Stimulated activated naive CD4-positive, alpha-beta T cell (primary cell): ENCODE measurements at regions not wholly inside any gene's neighbourhood (a gene's known extent, or its start where the extent isn't known, plus 50 kb on each side); places are given as distances from the start of the nearest gene placed in this dataset.
"Not testable (repeated sequence)": the region's sequence is repeated elsewhere in the genome, so short reads cannot be mapped to it uniquely, and the experiment has no call there.

Experiments used
- DNase-seq, 6 experiments: peaks; one replicate each; lab custom pipeline; 2025; lab: John Stamatoyannopoulos, UW

GRCh38 chr10:83517456-83517855 is 621.9 kb upstream of the GHITM start:
- no peak for DNase-seq

DNA sequence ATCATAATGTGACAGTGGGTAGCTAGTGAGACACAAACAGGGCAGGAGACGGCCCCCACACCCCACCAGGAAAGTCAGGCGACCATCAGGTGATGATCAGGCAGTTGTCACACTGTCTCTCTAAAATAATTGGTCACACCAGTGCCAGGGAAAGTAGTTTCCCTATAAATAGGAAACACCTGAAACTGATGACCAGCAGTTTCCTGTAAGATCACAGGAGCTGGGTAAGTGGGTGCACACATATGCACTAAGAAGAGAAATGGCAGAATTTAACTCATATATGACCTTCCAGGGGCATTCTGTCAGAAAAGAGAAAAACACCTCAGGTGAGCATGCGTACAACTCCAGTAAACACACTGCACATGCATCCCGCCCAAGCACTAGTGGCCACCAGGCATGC is 620.5 kb upstream of the GHITM start:
- no peak for DNase-seq

DNA sequence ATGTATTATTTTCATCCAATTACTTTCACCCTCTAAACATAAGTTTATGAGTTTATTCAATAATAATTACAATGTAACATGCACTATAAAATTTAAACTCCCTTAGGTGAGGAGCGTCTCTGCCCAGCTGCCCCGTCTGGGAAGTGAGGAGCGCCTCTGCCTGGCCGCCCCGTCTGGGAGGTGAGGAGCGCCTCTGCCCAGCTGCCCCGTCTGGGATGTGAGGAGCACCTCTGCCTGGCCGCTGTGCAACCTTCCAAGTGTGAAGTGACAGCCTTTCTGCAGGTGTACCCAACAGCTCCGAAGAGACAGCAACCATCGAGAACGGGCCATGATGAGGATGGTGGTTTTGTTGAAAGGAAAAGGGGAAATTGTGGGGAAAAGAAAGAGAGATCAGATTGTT is 618.9 kb upstream of the GHITM start:
- DNase-seq = not testable (repeated sequence)

DNA sequence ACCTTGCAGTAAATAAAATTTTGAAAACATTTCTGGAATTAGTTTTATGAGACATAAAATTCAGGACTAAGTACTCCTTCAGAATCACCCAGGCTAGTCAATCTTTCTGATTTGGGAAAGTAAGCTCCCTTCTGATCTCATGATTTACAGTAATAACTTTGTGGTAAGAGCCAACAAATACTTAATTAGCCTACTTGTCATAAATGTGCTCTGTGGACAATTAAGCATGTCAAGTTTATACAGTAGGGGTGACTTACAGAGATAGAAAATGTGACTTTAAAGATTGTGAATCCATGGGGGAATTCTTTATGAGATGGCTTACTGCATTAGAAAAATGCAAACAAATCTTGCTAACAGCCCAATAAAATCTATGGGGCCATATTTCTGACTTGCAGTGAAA is 616.9 kb upstream of the GHITM start:
- no peak for DNase-seq

DNA sequence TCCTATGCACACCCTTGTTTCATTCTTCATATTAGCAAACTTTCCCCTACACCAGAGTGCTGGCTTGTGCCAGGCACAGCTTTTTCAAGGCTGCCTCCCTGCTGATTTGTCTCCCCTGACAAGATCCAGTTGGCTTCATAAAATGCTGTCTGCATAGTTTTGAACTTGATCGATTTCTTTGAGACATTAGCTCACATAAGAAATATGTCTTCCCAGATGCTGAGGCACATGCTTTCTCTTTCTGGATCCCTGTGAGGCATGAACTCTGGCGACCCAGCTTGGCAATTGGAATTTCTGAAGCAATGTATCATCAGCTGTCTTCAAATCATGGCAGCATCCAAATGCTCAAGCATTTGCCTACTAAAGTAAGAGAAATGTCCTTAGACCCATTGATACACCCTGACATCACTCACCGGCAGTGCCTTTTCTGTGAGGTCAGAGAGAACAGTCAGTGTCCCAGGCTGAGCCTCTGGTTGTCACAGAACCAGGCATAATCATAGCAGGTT is 616.4 kb upstream of the GHITM start:
- DNase-seq = no peak

DNA sequence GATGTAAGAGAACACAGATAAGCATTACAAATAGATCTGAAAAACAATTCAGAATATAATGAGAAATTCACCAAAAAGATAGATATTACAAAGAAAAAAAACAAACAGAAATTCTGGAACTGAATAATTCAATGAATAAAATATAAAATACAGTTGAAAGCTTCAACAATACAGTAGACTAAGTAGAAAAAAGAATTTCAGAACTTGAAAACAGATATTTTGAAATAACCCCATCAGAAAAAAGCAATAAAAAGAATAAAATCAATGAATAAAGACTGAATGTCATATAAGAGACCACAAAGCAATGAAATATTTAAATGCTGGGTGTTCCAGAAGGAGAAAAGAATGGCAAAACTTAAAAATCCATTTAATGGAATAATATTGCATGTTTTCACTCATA is 611.4 kb upstream of the GHITM start:
- DNase-seq = no peak

DNA sequence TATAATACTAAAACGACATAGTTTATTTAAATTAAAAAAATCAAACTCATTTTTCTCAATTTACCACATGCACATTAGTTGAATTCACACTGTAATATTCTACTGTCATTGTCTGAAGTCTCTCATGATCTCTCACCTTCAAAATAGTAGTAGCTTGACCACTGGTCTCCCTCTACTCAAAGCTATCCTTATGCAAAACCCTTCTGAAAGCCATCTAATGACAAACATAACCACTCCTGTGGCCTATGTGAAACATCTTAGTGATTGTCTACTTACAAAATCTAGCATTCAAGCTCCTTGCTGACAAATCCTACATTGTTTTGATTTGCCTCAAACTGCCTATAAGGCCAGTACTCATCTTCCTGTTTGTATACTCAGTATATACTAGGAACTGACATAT is 606.0 kb upstream of the GHITM start:
- DNase-seq = no peak

DNA sequence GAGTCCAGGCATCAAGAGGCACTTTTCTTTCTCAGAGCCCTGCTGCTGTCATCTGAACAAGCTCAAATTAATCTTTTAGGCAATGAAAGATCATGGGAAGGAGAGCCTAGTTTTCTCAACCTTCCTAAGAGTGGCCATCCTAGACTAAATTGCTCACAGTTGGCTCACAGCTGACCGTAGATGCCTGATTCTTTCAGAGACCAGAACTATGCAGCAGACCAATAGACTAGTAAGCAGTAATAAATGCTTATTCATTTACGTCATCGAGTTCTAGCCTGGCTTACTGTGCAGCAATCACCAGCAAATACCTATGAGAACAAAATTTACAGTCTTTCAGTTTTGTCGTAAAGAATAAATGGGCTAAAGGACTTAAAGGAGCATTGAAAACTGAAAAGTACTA is 602.9 kb upstream of the GHITM start:
- no peak for DNase-seq

- no peak for DNase-seq
Measured at GRCh38 chr10:83538047-83538446, 601.3 kb upstream of the GHITM start.

DNA sequence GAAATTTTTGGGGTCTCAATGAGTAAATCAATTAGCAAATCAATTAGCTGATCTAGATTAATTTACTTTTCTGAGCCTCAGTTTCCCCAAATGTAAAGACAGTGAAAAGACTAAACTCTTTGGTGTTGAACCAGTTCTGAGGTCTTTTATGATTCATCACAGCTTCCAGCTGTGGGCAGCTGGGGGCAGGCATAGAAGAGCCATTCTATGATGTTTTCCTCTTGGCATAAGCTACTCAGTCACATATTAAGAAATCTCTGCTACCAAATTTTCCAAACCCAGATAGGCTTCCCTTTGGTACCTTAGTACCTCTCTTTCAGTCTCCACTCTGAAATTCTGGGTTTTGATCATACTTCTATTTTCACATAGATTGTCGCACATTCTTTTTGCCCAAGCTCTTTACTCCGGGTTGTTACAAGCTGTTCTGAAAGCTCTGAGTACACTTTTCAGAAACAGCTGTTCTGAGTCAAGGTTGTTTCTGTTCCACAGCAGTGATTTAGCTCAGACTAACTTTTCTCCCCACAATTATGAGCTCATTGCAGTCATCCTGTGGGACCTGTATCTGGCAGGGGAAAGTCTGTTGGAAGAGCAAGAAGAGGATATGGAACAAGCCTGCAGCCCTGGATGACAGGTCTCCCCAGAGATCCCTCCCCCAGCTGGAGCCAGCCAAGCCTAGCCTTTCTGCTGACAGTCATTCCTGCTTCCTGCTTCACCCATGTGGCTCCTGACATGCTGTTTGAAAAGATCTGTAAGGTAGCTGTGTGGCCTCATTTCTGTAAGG is 599.6 kb upstream of the GHITM start:
- no peak for DNase-seq

GRCh38 chr10:83541046-83541445 is 598.3 kb upstream of the GHITM start:
- DNase-seq = no peak

- DNase-seq = no peak
Measured at GRCh38 chr10:83542774-83543411, 596.4 kb upstream of the GHITM start.

DNA sequence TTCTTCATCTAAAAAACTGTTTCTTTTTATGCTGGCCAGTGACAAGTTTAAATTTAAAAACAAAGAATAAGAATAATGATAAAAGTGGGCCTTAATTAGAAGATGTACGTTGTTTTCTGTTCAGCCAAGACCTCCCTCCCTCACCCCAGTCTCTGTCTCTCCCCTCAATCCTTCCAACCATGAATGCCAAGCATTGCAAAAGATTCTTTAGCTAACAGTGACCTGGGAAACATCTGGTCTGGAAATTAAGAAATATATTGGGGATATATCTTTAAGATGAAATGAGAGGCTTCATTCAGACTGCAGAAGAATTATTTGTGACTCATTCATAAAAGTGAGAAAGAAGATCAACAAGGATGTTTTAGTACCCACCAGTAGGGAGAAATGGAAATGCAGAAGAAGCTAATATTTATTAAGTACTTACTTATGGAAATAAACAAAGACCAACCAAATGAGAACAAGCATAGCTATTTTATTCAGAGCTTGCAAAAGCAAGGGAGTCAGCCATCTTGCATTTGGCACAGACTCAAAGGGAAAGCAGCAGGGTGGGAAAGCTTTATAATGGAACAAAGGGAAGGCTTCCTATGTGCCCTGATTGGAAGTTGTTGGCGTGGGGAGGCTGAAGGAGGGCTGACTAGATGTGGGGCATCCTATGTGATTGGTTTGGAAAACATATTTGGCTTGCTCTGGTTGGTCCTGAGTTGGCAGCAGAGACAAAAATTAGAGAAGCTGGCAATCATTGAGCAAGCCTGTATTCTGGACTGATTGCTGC is 595.4 kb upstream of the GHITM start:
- DNase-seq = no peak

GRCh38 chr10:83545901-83546391 is 593.4 kb upstream of the GHITM start:
- no peak for DNase-seq

DNA sequence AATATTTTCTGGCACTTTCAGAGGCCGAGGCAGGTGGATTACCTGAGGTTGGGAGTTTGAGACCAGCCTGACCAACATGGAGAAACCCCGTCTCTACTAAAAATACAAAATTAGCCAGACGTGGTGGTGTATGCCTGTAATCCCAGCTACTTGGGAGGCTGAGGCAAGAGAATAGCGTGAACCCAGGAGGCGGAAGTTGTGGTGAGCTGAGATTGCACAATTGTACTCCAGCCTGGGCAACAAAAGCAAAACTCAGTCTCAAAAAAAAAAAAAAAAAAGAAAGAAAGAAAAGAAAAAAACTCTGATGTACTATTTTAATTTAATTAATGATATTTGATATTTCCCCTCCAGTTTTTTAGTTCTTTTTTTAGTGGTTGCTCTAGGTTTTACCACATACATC is 588.1 kb upstream of the GHITM start:
- DNase-seq = not testable (repeated sequence)

DNA sequence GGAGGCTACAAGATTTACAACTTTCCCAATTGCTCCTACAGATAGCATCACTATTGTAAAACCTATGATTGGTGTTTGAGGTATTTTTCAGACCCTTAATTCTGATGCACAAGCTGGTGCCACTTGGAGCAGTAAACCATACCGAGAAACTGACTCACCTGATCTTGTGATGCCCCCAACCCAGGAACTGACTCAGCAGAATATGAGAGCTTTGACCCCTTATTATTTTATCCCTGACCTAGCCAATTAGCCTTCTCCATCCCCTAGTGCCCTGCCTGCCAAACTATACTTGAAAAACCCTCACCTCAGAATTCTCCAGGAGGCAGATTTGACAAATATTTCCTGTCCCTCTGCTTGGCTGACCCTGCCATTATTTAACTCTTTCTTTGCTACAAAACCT is 585.9 kb upstream of the GHITM start:
- no peak for DNase-seq

DNA sequence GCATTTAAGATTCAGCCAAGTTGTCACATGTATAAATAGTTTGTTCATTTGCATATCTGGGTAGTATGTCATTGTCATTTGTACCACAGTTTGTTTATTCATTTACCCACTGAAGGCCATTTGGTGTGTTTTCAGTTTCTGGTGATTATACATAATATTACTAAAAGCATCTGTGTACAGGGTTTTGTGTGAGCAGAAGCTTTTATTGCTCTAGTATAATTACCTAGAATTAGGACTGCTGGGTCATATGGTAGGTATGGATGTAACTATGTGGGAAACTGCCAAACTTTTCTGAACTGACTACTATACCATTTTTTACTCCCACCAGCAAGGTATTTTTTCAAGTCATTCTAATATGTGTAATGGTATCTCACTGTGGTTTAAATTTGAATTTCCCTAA is 584.0 kb upstream of the GHITM start:
- DNase-seq = no peak

DNA sequence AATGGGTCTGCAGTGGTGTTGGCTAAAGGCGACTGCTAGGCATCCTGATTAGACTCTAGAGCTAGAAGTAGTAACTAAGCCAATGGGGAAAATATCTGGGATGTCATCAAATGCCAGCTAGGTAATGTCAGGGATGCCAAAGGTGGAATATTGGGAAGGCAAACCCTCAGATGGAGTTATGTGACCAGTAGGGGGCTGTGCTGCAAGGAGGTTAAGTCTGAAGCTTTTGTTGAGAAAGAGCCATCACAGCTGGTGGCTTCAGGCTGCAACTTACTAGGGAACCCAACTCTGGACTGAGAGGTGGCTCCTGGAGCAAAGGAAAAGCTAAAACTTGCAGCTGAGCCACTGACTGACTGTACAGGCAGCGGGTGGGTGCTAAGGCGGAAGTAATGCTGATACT is 576.9 kb upstream of the GHITM start:
- no peak for DNase-seq

DNA sequence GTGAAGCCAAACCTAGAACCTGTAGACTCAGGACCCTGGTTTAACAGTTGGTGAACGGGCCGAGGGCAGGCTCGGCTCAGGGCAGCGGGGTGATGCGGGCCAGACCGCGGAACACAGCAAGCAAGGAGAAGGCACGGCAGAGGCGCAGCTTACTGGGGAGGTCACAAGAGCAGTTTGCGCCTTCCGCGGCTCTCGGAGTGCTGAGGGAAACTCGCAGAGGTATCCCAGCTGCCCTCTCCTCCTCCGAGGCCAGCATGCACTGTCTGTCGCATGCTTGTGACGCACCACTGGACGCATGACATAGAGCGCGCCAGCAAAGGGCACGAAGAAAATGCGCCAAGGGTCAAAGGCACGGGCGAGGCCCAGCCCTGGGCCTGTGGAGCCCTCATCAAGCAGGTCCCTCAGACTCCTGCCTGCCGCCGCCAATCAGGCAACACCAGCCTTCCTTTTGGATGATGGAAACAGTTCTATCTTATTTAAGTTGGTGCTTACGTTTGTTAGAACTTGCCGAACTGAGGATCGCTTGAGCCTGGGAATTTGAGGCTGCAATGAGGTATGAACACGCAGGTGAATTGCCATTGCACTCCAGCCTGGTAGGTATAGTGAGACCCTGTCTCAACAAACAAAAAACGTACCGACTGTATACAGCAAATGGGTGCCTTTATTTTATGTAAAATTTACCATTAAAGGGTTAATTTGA is 574.3 kb upstream of the GHITM start:
- no peak for DNase-seq

- DNase-seq = no peak
Measured at GRCh38 chr10:83572036-83572435, 567.3 kb upstream of the GHITM start.

GRCh38 chr10:83574770-83575169 is 564.5 kb upstream of the GHITM start:
- DNase-seq = no peak

- no peak for DNase-seq
Measured at GRCh38 chr10:83577421-83577820, 561.9 kb upstream of the GHITM start.
